Nephron progenitor cell (in vitro differentiated cells): ENCODE measurements at regions not wholly inside any gene's neighbourhood (a gene's known extent, or its start where the extent isn't known, plus 50 kb on each side); places are given as distances from the start of the nearest gene placed in this dataset.

Source experiments
- DNase-seq: peaks from one replicate; pipeline ENCODE4 v3.0.0; 2021
- H3K27ac Mint-ChIP-seq: 2 replicates; pipeline ENCODE4 v1.8.0; 2021; ENCODE audit warnings: mild to moderate bottlenecking, moderate library complexity, mixed read lengths
- H3K27me3 Mint-ChIP-seq: 2 replicates; pipeline ENCODE4 v1.8.0; 2021; ENCODE audit warnings: mild to moderate bottlenecking, low read depth, mixed read lengths; ENCODE audit not compliant: poor library complexity
- H3K36me3 Mint-ChIP-seq: 2 replicates; pipeline ENCODE4 v1.8.0; 2021; ENCODE audit warnings: low read depth, mixed read lengths
- H3K4me1 Mint-ChIP-seq: 2 replicates; pipeline ENCODE4 v1.8.0; 2021; ENCODE audit warnings: mixed read lengths
- H3K4me3 Mint-ChIP-seq: 2 replicates; pipeline ENCODE4 v1.8.0; 2021; ENCODE audit warnings: mild to moderate bottlenecking, moderate library complexity, mixed read lengths
- H3K9me3 Mint-ChIP-seq: 2 replicates; pipeline ENCODE4 v1.8.0; 2021; ENCODE audit warnings: mild to moderate bottlenecking, moderate library complexity, mixed read lengths
- CTCF ChIP-seq: fragments of 200-600 bp; sonication (generic); IDR thresholded peaks from 2 replicates; pipeline ENCODE4 v1.5.0; 2021; ENCODE audit warnings: antibody characterized with exemption

- Mint-ChIP-seq H3K4me3 (peak overlapping the region; percentile 44), H3K9me3 (no peaks in the 10 kb centered on the region), H3K27ac (peak overlapping the region; percentile 95), H3K27me3 (no peaks in the 10 kb centered on the region), H3K4me1 (peaks cover 42% of the 10 kb centered on the region), H3K36me3 (no peaks in the 10 kb centered on the region)
- TF ChIP-seq CTCF = no peak
- no peak for DNase-seq
Observed at GRCh38 chr17:65403626-65404025, 157.8 kb downstream of the AXIN2 start.

GRCh38 chr17:65402513-65403496, 158.6 kb downstream of the AXIN2 start:
- no peak overlapping the region for H3K27ac Mint-ChIP-seq
- peaks cover 39% of the 10 kb centered on the region for H3K4me1 Mint-ChIP-seq
- no peak for TF ChIP-seq CTCF
- peak overlapping the region; percentile 9 for H3K4me3 Mint-ChIP-seq
- H3K27me3 Mint-ChIP-seq = no peaks in the 10 kb centered on the region
- H3K36me3 Mint-ChIP-seq = no peaks in the 10 kb centered on the region
- no peaks in the 10 kb centered on the region for H3K9me3 Mint-ChIP-seq
- DNase-seq = peak; percentile 23

- Mint-ChIP-seq H3K36me3 (no peaks in the 10 kb centered on the region), H3K27ac (no peak overlapping the region), H3K27me3 (no peaks in the 10 kb centered on the region), H3K9me3 (no peaks in the 10 kb centered on the region), H3K4me3 (no peak overlapping the region), H3K4me1 (peaks cover 32% of the 10 kb centered on the region)
- no peak for DNase-seq
- TF ChIP-seq CTCF = no peak
Observed at GRCh38 chr17:65401561-65401960, 159.9 kb downstream of the AXIN2 start.

GRCh38 chr17:65400701-65401100, 160.7 kb downstream of the AXIN2 start:
- H3K9me3 Mint-ChIP-seq = no peaks in the 10 kb centered on the region

GRCh38 chr17:65398040-65398787, 163.2 kb downstream of the AXIN2 start:
- DNase-seq = no peak
- peaks cover 3% of the 10 kb centered on the region for H3K27me3 Mint-ChIP-seq
- TF ChIP-seq CTCF = no peak
- no peak overlapping the region for H3K27ac Mint-ChIP-seq
- peaks cover 33% of the 10 kb centered on the region for H3K4me1 Mint-ChIP-seq
- no peak overlapping the region for H3K4me3 Mint-ChIP-seq
- no peaks in the 10 kb centered on the region for H3K36me3 Mint-ChIP-seq
- no peaks in the 10 kb centered on the region for H3K9me3 Mint-ChIP-seq

More at GRCh38 chr17:65400701-65401100, 160.7 kb downstream of the AXIN2 start:
- no peak for DNase-seq
- no peaks in the 10 kb centered on the region for H3K27me3 Mint-ChIP-seq
- no peak for TF ChIP-seq CTCF
- H3K27ac Mint-ChIP-seq = no peak overlapping the region
- peaks cover 32% of the 10 kb centered on the region for H3K4me1 Mint-ChIP-seq
- H3K36me3 Mint-ChIP-seq = no peaks in the 10 kb centered on the region
- no peak overlapping the region for H3K4me3 Mint-ChIP-seq
